ENCODE measurements at regions not wholly inside any gene's neighbourhood (a gene's known extent, or its start where the extent isn't known, plus 50 kb on each side); places are given as distances from the start of the nearest gene placed in this dataset.

GRCh38 chr15:69917056-69917455 is 180.7 kb downstream of the TLE3 start:
- DNase-seq: no peak
- no peak overlapping the region for H3K4me3 ChIP-seq (ENCODE audit: insufficient read depth in 1 of 2, low read depth in 1 of 2, low read length in 2 of 2)
- no peak overlapping the region for H2BK15ac ChIP-seq (ENCODE audit: low read depth, poor library complexity, severe bottlenecking)
- H3K27me3 ChIP-seq (ENCODE audit: control insufficient read depth in 1 of 2, insufficient read depth in 1 of 2, low read length in 2 of 2): peaks cover 52 to 61% of the 10 kb centered on the region in 2 experiments
- H3K4me2 ChIP-seq (ENCODE audit: low read length, poor library complexity, severe bottlenecking): no peak overlapping the region
- no peak overlapping the region for H3K9ac ChIP-seq (ENCODE audit: low read length)
- H3K14ac ChIP-seq (ENCODE audit: low read length in 2 of 2): no peak overlapping the region
- H3K79me1 ChIP-seq (replicated peaks; ENCODE audit: low read length, poor library complexity, severe bottlenecking): no peaks in the 10 kb centered on the region
- H3K23ac ChIP-seq (ENCODE audit: low read length in 2 of 2): no peak overlapping the region
- H3K9me3 ChIP-seq (ENCODE audit: control insufficient read depth, low read length): peaks cover 13% of the 10 kb centered on the region
- H2AK5ac ChIP-seq (ENCODE audit: low read length, severe bottlenecking): no peak overlapping the region
- H2AFZ ChIP-seq (ENCODE audit: low read depth, low read length): no peak overlapping the region
- no peak overlapping the region for H4K91ac ChIP-seq (ENCODE audit: low read length)
- H2BK12ac ChIP-seq (ENCODE audit: low read length in 2 of 2): no peak overlapping the region
- WGBS: 95% methylated on average over 2 of the region's 2 CpGs
- no peak overlapping the region for H4K8ac ChIP-seq (ENCODE audit: low read length)
- no peak overlapping the region for H3K27ac ChIP-seq (ENCODE audit: low read length, poor library complexity, severe bottlenecking)
- no peaks in the 10 kb centered on the region for H3K36me3 ChIP-seq (ENCODE audit: control insufficient read depth in 1 of 2, insufficient read depth in 2 of 2, low read depth in 1 of 2, low read length in 2 of 2)
- no peak overlapping the region for H2BK5ac ChIP-seq (ENCODE audit: low read depth, low read length, poor library complexity, severe bottlenecking)
- no peak overlapping the region for H3K18ac ChIP-seq (ENCODE audit: low read depth in 1 of 2, low read length in 2 of 2)
- no peak overlapping the region for H2BK120ac ChIP-seq (ENCODE audit: low read depth, low read length)
- no peaks in the 10 kb centered on the region for H3K4me1 ChIP-seq (ENCODE audit: control insufficient read depth, insufficient read depth, low read depth, low read length)
- H3K4ac ChIP-seq (ENCODE audit: low read depth in 1 of 2, low read length in 2 of 2): no peak overlapping the region

- WGBS: 63% methylated on average over 5 of the region's 5 CpGs
- no peak overlapping the region for H2BK120ac ChIP-seq (ENCODE audit: low read depth, low read length)
- H3K9me3 ChIP-seq (ENCODE audit: control insufficient read depth, low read length): peaks cover 40% of the 10 kb centered on the region
- H2AK5ac ChIP-seq (ENCODE audit: low read length, severe bottlenecking): no peak overlapping the region
- no peak overlapping the region for H3K18ac ChIP-seq (ENCODE audit: low read depth in 1 of 2, low read length in 2 of 2)
- H3K4me3 ChIP-seq (ENCODE audit: insufficient read depth in 1 of 2, low read depth in 1 of 2, low read length in 2 of 2): no peak overlapping the region
- no peaks in the 10 kb centered on the region for H3K79me1 ChIP-seq (replicated peaks; ENCODE audit: low read length, poor library complexity, severe bottlenecking)
- no peaks in the 10 kb centered on the region for H3K4me1 ChIP-seq (ENCODE audit: control insufficient read depth, insufficient read depth, low read depth, low read length)
- no peak overlapping the region for H3K4ac ChIP-seq (ENCODE audit: low read depth in 1 of 2, low read length in 2 of 2)
- no peak overlapping the region for H3K23ac ChIP-seq (ENCODE audit: low read length in 2 of 2)
- H3K36me3 ChIP-seq (ENCODE audit: control insufficient read depth in 1 of 2, insufficient read depth in 2 of 2, low read depth in 1 of 2, low read length in 2 of 2): no peaks in the 10 kb centered on the region
- H4K8ac ChIP-seq (ENCODE audit: low read length): no peak overlapping the region
- no peak overlapping the region for H2BK12ac ChIP-seq (ENCODE audit: low read length in 2 of 2)
- H3K27ac ChIP-seq (ENCODE audit: low read length, poor library complexity, severe bottlenecking): no peak overlapping the region
- no peak overlapping the region for H3K4me2 ChIP-seq (ENCODE audit: low read length, poor library complexity, severe bottlenecking)
- no peak overlapping the region for H2AFZ ChIP-seq (ENCODE audit: low read depth, low read length)
- no peak for DNase-seq
- H3K14ac ChIP-seq (ENCODE audit: low read length in 2 of 2): no peak overlapping the region
- no peak overlapping the region for H3K9ac ChIP-seq (ENCODE audit: low read length)
- H3K27me3 ChIP-seq (ENCODE audit: control insufficient read depth in 1 of 2, insufficient read depth in 1 of 2, low read length in 2 of 2): peaks cover 32 to 38% of the 10 kb centered on the region in 2 experiments
- no peak overlapping the region for H4K91ac ChIP-seq (ENCODE audit: low read length)
- H2BK5ac ChIP-seq (ENCODE audit: low read depth, low read length, poor library complexity, severe bottlenecking): no peak overlapping the region
- H2BK15ac ChIP-seq (ENCODE audit: low read depth, poor library complexity, severe bottlenecking): no peak overlapping the region
Measured at GRCh38 chr15:69919816-69920215, 177.9 kb downstream of the TLE3 start.

- no peak overlapping the region for H3K23ac ChIP-seq (ENCODE audit: low read length in 2 of 2)
- no peak for DNase-seq
- no peak overlapping the region for H3K14ac ChIP-seq (ENCODE audit: low read length in 2 of 2)
- peaks cover 29 to 34% of the 10 kb centered on the region in 2 experiments for H3K27me3 ChIP-seq (ENCODE audit: control insufficient read depth in 1 of 2, insufficient read depth in 1 of 2, low read length in 2 of 2)
- no peaks in the 10 kb centered on the region for H3K4me1 ChIP-seq (ENCODE audit: control insufficient read depth, insufficient read depth, low read depth, low read length)
- no peak overlapping the region for H2AK5ac ChIP-seq (ENCODE audit: low read length, severe bottlenecking)
- peaks cover 44% of the 10 kb centered on the region for H3K9me3 ChIP-seq (ENCODE audit: control insufficient read depth, low read length)
- H3K9ac ChIP-seq (ENCODE audit: low read length): no peak overlapping the region
- H3K36me3 ChIP-seq (ENCODE audit: control insufficient read depth in 1 of 2, insufficient read depth in 2 of 2, low read depth in 1 of 2, low read length in 2 of 2): no peaks in the 10 kb centered on the region
- H3K79me1 ChIP-seq (replicated peaks; ENCODE audit: low read length, poor library complexity, severe bottlenecking): no peaks in the 10 kb centered on the region
- no peak overlapping the region for H3K4me2 ChIP-seq (ENCODE audit: low read length, poor library complexity, severe bottlenecking)
- no peak overlapping the region for H2AFZ ChIP-seq (ENCODE audit: low read depth, low read length)
- H2BK120ac ChIP-seq (ENCODE audit: low read depth, low read length): no peak overlapping the region
- no peak overlapping the region for H3K4ac ChIP-seq (ENCODE audit: low read depth in 1 of 2, low read length in 2 of 2)
- no peak overlapping the region for H2BK15ac ChIP-seq (ENCODE audit: low read depth, poor library complexity, severe bottlenecking)
- H3K27ac ChIP-seq (ENCODE audit: low read length, poor library complexity, severe bottlenecking): no peak overlapping the region
- no peak overlapping the region for H3K4me3 ChIP-seq (ENCODE audit: insufficient read depth in 1 of 2, low read depth in 1 of 2, low read length in 2 of 2)
- no peak overlapping the region for H3K18ac ChIP-seq (ENCODE audit: low read depth in 1 of 2, low read length in 2 of 2)
- H2BK12ac ChIP-seq (ENCODE audit: low read length in 2 of 2): no peak overlapping the region
- no peak overlapping the region for H4K8ac ChIP-seq (ENCODE audit: low read length)
- no peak overlapping the region for H2BK5ac ChIP-seq (ENCODE audit: low read depth, low read length, poor library complexity, severe bottlenecking)
- H4K91ac ChIP-seq (ENCODE audit: low read length): no peak overlapping the region
- 73% methylated on average over 2 of the region's 2 CpGs for WGBS
Measured at GRCh38 chr15:69920221-69920620, 177.5 kb downstream of the TLE3 start.

DNA sequence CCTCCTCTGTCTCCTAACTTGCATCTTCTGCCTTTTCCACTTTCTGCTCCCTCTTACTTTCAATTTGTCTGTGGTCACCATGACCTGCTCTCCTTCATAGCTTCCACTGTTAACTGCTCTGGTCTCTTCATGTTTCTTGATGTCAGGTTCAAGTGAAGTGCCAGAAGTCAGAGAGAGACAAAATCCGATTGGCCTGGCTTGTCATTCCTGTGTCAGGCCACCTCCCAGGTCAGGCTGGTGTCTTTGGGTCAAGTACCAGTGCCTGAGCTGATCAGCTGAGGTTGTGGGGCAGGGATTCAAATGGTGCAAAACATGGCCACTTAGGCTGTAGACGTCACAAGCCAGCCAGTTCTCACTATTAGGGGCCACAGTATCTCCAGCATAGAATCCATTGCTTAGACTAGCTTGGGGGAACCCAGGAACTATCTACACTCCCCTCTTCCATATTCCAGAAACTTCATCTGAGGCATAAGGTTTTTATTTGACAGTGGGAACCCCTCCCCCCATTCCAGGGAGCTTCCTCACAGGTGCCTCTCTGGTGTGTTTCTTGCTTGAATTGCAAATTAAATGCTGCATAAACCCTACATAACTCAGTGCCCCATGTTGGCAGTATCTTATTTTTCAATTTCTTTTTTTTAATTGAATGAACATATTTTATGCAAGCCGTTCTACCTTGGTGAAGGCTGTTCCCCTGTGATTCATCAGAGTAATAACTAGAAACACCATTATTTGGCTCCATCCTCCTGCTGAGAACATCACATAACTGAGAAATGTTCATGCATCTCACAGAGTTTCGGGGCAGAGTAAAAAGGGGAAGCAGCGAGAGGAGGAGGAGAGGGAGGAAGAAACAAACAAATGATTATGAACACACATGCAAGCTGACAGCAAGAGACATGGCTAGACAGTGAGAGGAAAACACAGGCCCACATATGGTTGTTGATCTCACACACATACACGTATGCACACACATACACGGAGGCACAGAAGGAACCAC is 175.8 kb downstream of the TLE3 start:
- DNase-seq: no peak
- Histone ChIP-seq H2BK120ac (ENCODE audit: low read depth, low read length) (no peak overlapping the region), H4K91ac (ENCODE audit: low read length) (no peak overlapping the region), H3K4ac (ENCODE audit: low read depth in 1 of 2, low read length in 2 of 2) (no peak overlapping the region), H3K4me3 (ENCODE audit: insufficient read depth in 1 of 2, low read depth in 1 of 2, low read length in 2 of 2) (no peak overlapping the region), H3K79me1 (replicated peaks; ENCODE audit: low read length, poor library complexity, severe bottlenecking) (no peaks in the 10 kb centered on the region), H4K8ac (ENCODE audit: low read length) (no peak overlapping the region), H3K9ac (ENCODE audit: low read length) (no peak overlapping the region), H3K36me3 (ENCODE audit: control insufficient read depth in 1 of 2, insufficient read depth in 2 of 2, low read depth in 1 of 2, low read length in 2 of 2) (no peaks in the 10 kb centered on the region), H3K9me3 (ENCODE audit: control insufficient read depth, low read length) (peaks cover 61% of the 10 kb centered on the region), H3K23ac (ENCODE audit: low read length in 2 of 2) (no peak overlapping the region), H2BK12ac (ENCODE audit: low read length in 2 of 2) (no peak overlapping the region), H3K4me1 (ENCODE audit: control insufficient read depth, insufficient read depth, low read depth, low read length) (no peaks in the 10 kb centered on the region), H2BK5ac (ENCODE audit: low read depth, low read length, poor library complexity, severe bottlenecking) (no peak overlapping the region), H3K27me3 (ENCODE audit: control insufficient read depth in 1 of 2, insufficient read depth in 1 of 2, low read length in 2 of 2) (peaks cover 24% of the 10 kb centered on the region in 2 experiments), H3K4me2 (ENCODE audit: low read length, poor library complexity, severe bottlenecking) (no peak overlapping the region), H3K18ac (ENCODE audit: low read depth in 1 of 2, low read length in 2 of 2) (no peak overlapping the region), H2AK5ac (ENCODE audit: low read length, severe bottlenecking) (no peak overlapping the region), H3K14ac (ENCODE audit: low read length in 2 of 2) (no peak overlapping the region), H2BK15ac (ENCODE audit: low read depth, poor library complexity, severe bottlenecking) (no peak overlapping the region), H3K27ac (ENCODE audit: low read length, poor library complexity, severe bottlenecking) (no peak overlapping the region), H2AFZ (ENCODE audit: low read depth, low read length) (no peak overlapping the region)
- 72% methylated on average over 7 of the region's 7 CpGs for WGBS
